ENCODE measurements at regions not wholly inside any gene's neighbourhood (a gene's known extent, or its start where the extent isn't known, plus 50 kb on each side); places are given as distances from the start of the nearest gene placed in this dataset.
A peak's percentile ranks its signal among the peaks of the same experiment; 100 is the strongest.

GRCh38 chr5:124457101-124457500 lies 289.3 kb downstream of the ZNF608 start:
- no peak for ATAC-seq (ENCODE audit: low FRiP score in 2 of 2)

DNA sequence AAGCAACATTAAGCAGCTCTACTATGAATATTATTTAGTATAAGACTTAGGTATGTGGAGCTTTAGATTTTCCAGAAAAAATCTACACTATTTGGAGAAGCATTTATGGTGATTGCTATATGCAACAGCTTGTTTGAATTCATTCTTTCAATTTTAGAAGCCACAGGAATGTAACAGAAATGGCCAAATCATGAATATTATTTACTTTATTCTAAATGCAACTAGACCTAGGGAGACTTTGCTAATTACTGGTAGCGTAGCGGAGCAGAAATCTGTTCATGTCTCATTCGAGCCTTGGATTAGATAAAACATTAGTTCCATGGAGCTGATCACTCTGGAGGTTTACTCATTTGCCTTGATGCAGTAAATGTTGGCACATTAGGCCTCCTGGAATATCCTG lies 290.2 kb downstream of the ZNF608 start:
- no peaks in the 10 kb centered on the region for H3K27me3 ChIP-seq
- no peak overlapping the region for H3K4me3 ChIP-seq
- TF ChIP-seq EP300 (IDR thresholded peaks at IDR 0.05) (no peak), POLR2AphosphoS5 (IDR thresholded peaks at IDR 0.05) (no peak), POLR2A (IDR thresholded peaks at IDR 0.05) (no peak)
- TF ChIP-seq, protein P1, sequence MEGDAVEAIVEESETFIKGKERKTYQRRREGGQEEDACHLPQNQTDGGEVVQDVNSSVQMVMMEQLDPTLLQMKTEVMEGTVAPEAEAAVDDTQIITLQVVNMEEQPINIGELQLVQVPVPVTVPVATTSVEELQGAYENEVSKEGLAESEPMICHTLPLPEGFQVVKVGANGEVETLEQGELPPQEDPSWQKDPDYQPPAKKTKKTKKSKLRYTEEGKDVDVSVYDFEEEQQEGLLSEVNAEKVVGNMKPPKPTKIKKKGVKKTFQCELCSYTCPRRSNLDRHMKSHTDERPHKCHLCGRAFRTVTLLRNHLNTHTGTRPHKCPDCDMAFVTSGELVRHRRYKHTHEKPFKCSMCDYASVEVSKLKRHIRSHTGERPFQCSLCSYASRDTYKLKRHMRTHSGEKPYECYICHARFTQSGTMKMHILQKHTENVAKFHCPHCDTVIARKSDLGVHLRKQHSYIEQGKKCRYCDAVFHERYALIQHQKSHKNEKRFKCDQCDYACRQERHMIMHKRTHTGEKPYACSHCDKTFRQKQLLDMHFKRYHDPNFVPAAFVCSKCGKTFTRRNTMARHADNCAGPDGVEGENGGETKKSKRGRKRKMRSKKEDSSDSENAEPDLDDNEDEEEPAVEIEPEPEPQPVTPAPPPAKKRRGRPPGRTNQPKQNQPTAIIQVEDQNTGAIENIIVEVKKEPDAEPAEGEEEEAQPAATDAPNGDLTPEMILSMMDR (IDR thresholded peaks at IDR 0.05) = no peak
- DNase-seq (no peak), ATAC-seq (ENCODE audit: low FRiP score in 2 of 2) (no peak)
- H3K4me1 ChIP-seq = no peaks in the 10 kb centered on the region
- H3K9me3 ChIP-seq = no peaks in the 10 kb centered on the region
- no peaks in the 10 kb centered on the region for H3K36me3 ChIP-seq
- H3K27ac ChIP-seq = no peak overlapping the region
- 89 to 91% methylated on average over 3 of the region's 3 CpGs for WGBS, 2 donors

More at GRCh38 chr5:124457101-124457500, 289.3 kb downstream of the ZNF608 start:
- H3K4me1 ChIP-seq = no peaks in the 10 kb centered on the region
- H3K27me3 ChIP-seq = no peaks in the 10 kb centered on the region
- TF ChIP-seq POLR2AphosphoS5 (IDR thresholded peaks at IDR 0.05) (no peak), POLR2A (IDR thresholded peaks at IDR 0.05) (no peak), EP300 (IDR thresholded peaks at IDR 0.05) (no peak)
- TF ChIP-seq, protein P1 (IDR thresholded peaks at IDR 0.05) = no peak
- no peak for DNase-seq
- no peaks in the 10 kb centered on the region for H3K36me3 ChIP-seq
- H3K27ac ChIP-seq = no peak overlapping the region
- H3K4me3 ChIP-seq = no peak overlapping the region
- H3K9me3 ChIP-seq = no peaks in the 10 kb centered on the region
- WGBS, 2 donors = 90 to 93% methylated on average over 5 of the region's 5 CpGs

DNA sequence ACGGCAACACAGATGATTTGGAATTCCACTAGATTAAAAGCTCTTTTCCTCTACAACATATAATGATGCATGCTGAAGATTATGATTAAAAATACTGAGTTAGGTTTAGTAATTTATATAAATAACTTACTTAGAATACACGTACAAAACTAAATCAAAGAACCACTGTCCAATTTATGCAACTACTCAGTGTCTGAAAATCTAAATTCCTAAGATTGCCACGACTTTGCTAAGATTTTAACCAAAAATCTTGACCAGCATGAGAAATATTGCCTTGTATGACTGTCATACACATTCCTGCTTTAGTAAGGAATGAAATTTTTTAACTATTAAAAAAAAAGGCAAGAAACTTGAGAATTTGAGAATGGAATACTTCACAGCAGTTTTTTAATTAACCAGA lies 292.4 kb downstream of the ZNF608 start:
- no peak overlapping the region for H3K27ac ChIP-seq
- no peaks in the 10 kb centered on the region for H3K27me3 ChIP-seq
- no peaks in the 10 kb centered on the region for H3K36me3 ChIP-seq
- no peaks in the 10 kb centered on the region for H3K4me1 ChIP-seq
- no peak for TF ChIP-seq POLR2AphosphoS5 (IDR thresholded peaks at IDR 0.05)
- TF ChIP-seq, protein P1 (IDR thresholded peaks at IDR 0.05) = no peak
- no peak for TF ChIP-seq EP300 (IDR thresholded peaks at IDR 0.05)
- no peak for TF ChIP-seq POLR2A (IDR thresholded peaks at IDR 0.05)
- no peaks in the 10 kb centered on the region for H3K9me3 ChIP-seq
- ATAC-seq (ENCODE audit: low FRiP score in 2 of 2) (no peak), DNase-seq (no peak)
- WGBS, 2 donors = 81% methylated on average over 3 of the region's 3 CpGs
- H3K4me3 ChIP-seq = no peak overlapping the region

GRCh38 chr5:124453221-124454051 lies 293.0 kb downstream of the ZNF608 start:
- Histone ChIP-seq H3K4me3 (no peak overlapping the region), H3K36me3 (no peaks in the 10 kb centered on the region), H3K27me3 (no peaks in the 10 kb centered on the region), H3K9me3 (no peaks in the 10 kb centered on the region), H3K27ac (no peak overlapping the region), H3K4me1 (no peaks in the 10 kb centered on the region)
- ATAC-seq (ENCODE audit: low FRiP score in 2 of 2) (no peak), DNase-seq (no peak)
- TF ChIP-seq EP300 (IDR thresholded peaks at IDR 0.05) = no peak
- TF ChIP-seq POLR2AphosphoS5 (IDR thresholded peaks at IDR 0.05) = no peak
- TF ChIP-seq, protein P1 (IDR thresholded peaks at IDR 0.05) = no peak
- TF ChIP-seq POLR2A (IDR thresholded peaks at IDR 0.05) = no peak
- WGBS, 2 donors = 69 to 79% methylated on average over 5 of the region's 5 CpGs

GRCh38 chr5:124452412-124452811 lies 294.0 kb downstream of the ZNF608 start:
- ATAC-seq (ENCODE audit: low FRiP score in 2 of 2) (peak in 1 of 2 donors; percentile 26), DNase-seq (no peak)
- TF ChIP-seq, protein P1 (IDR thresholded peaks at IDR 0.05) = no peak
- TF ChIP-seq POLR2AphosphoS5 (IDR thresholded peaks at IDR 0.05) = no peak
- TF ChIP-seq POLR2A (IDR thresholded peaks at IDR 0.05) = no peak
- TF ChIP-seq EP300 (IDR thresholded peaks at IDR 0.05) = no peak
- H3K27me3 ChIP-seq = no peaks in the 10 kb centered on the region
- H3K4me3 ChIP-seq = no peak overlapping the region
- 79 to 90% methylated on average over 3 to 8 of the region's 8 CpGs for WGBS, 2 donors
- no peak overlapping the region for H3K27ac ChIP-seq
- no peaks in the 10 kb centered on the region for H3K36me3 ChIP-seq
- no peaks in the 10 kb centered on the region for H3K9me3 ChIP-seq
- H3K4me1 ChIP-seq = no peaks in the 10 kb centered on the region
